Nephron progenitor cell (in vitro differentiated cells): ENCODE measurements at regions not wholly inside any gene's neighbourhood (a gene's known extent, or its start where the extent isn't known, plus 50 kb on each side); places are given as distances from the start of the nearest gene placed in this dataset.
"Not testable (repeated sequence)": the region's sequence is repeated elsewhere in the genome, so short reads cannot be mapped to it uniquely, and the experiment has no call there.

Experiments
- DNase-seq: peaks from one replicate; pipeline ENCODE4 v3.0.0; 2021
- H3K27ac Mint-ChIP-seq: 2 replicates; pipeline ENCODE4 v1.8.0; 2021; ENCODE audit warnings: mild to moderate bottlenecking, moderate library complexity, mixed read lengths
- H3K27me3 Mint-ChIP-seq: 2 replicates; pipeline ENCODE4 v1.8.0; 2021; ENCODE audit warnings: mild to moderate bottlenecking, low read depth, mixed read lengths; ENCODE audit not compliant: poor library complexity
- H3K36me3 Mint-ChIP-seq: 2 replicates; pipeline ENCODE4 v1.8.0; 2021; ENCODE audit warnings: low read depth, mixed read lengths
- H3K4me1 Mint-ChIP-seq: 2 replicates; pipeline ENCODE4 v1.8.0; 2021; ENCODE audit warnings: mixed read lengths
- H3K4me3 Mint-ChIP-seq: 2 replicates; pipeline ENCODE4 v1.8.0; 2021; ENCODE audit warnings: mild to moderate bottlenecking, moderate library complexity, mixed read lengths
- H3K9me3 Mint-ChIP-seq: 2 replicates; pipeline ENCODE4 v1.8.0; 2021; ENCODE audit warnings: mild to moderate bottlenecking, moderate library complexity, mixed read lengths
- CTCF ChIP-seq: fragments of 200-600 bp; sonication (generic); IDR thresholded peaks from 2 replicates; pipeline ENCODE4 v1.5.0; 2021; ENCODE audit warnings: antibody characterized with exemption

- H3K9me3 Mint-ChIP-seq: peaks cover 20% of the 10 kb centered on the region
- H3K27ac Mint-ChIP-seq: no peak overlapping the region
- H3K4me3 Mint-ChIP-seq: no peak overlapping the region
- peaks cover 8% of the 10 kb centered on the region for H3K4me1 Mint-ChIP-seq
- no peak for TF ChIP-seq CTCF
- no peak for DNase-seq
- peaks cover 13% of the 10 kb centered on the region for H3K36me3 Mint-ChIP-seq
- H3K27me3 Mint-ChIP-seq: peaks cover 2% of the 10 kb centered on the region
Measured at GRCh38 chr17:71613996-71614395, 506.8 kb upstream of the SOX9 start.

- H3K27ac Mint-ChIP-seq: no peak overlapping the region
- H3K4me1 Mint-ChIP-seq: peaks cover 8% of the 10 kb centered on the region
- H3K27me3 Mint-ChIP-seq: peaks cover 2% of the 10 kb centered on the region
- no peak for TF ChIP-seq CTCF
- H3K4me3 Mint-ChIP-seq: no peak overlapping the region
- no peak for DNase-seq
- H3K36me3 Mint-ChIP-seq: peaks cover 17% of the 10 kb centered on the region
- H3K9me3 Mint-ChIP-seq: peaks cover 31% of the 10 kb centered on the region
Measured at GRCh38 chr17:71615820-71616219, 505.0 kb upstream of the SOX9 start.

GRCh38 chr17:71617767-71618166 lies 503.1 kb upstream of the SOX9 start:
- H3K4me1 Mint-ChIP-seq, H3K27me3 Mint-ChIP-seq, H3K4me3 Mint-ChIP-seq, DNase-seq, H3K27ac Mint-ChIP-seq: not testable (repeated sequence)
- Mint-ChIP-seq H3K9me3 (peaks cover 31% of the 10 kb centered on the region), H3K36me3 (peaks cover 17% of the 10 kb centered on the region)

- TF ChIP-seq CTCF: no peak
- Mint-ChIP-seq H3K9me3 (no peaks in the 10 kb centered on the region), H3K27me3 (no peaks in the 10 kb centered on the region), H3K27ac (no peak overlapping the region), H3K4me3 (no peak overlapping the region), H3K36me3 (no peaks in the 10 kb centered on the region), H3K4me1 (no peaks in the 10 kb centered on the region)
- no peak for DNase-seq
Measured at GRCh38 chr17:71625330-71625729, 495.5 kb upstream of the SOX9 start.

GRCh38 chr17:71628306-71628705 lies 492.5 kb upstream of the SOX9 start:
- Mint-ChIP-seq H3K27ac (no peak overlapping the region), H3K4me3 (no peak overlapping the region), H3K4me1 (no peaks in the 10 kb centered on the region), H3K27me3 (no peaks in the 10 kb centered on the region), H3K9me3 (no peaks in the 10 kb centered on the region), H3K36me3 (no peaks in the 10 kb centered on the region)
- no peak for DNase-seq
- TF ChIP-seq CTCF: no peak

GRCh38 chr17:71631483-71631882 lies 489.3 kb upstream of the SOX9 start:
- no peaks in the 10 kb centered on the region for H3K36me3 Mint-ChIP-seq
- no peak overlapping the region for H3K27ac Mint-ChIP-seq
- H3K4me1 Mint-ChIP-seq: no peaks in the 10 kb centered on the region
- no peak overlapping the region for H3K4me3 Mint-ChIP-seq
- no peaks in the 10 kb centered on the region for H3K9me3 Mint-ChIP-seq
- no peak for TF ChIP-seq CTCF
- no peaks in the 10 kb centered on the region for H3K27me3 Mint-ChIP-seq
- no peak for DNase-seq

- no peak for TF ChIP-seq CTCF
- Mint-ChIP-seq H3K27ac (no peak overlapping the region), H3K36me3 (no peaks in the 10 kb centered on the region), H3K9me3 (no peaks in the 10 kb centered on the region), H3K27me3 (no peaks in the 10 kb centered on the region), H3K4me3 (no peak overlapping the region), H3K4me1 (no peaks in the 10 kb centered on the region)
- no peak for DNase-seq
Measured at GRCh38 chr17:71632328-71632727, 488.5 kb upstream of the SOX9 start.
